ENCODE measurements at regions not wholly inside any gene's neighbourhood (a gene's known extent, or its start where the extent isn't known, plus 50 kb on each side); places are given as distances from the start of the nearest gene placed in this dataset.
A peak's percentile ranks its signal among the peaks of the same experiment; 100 is the strongest.

DNA sequence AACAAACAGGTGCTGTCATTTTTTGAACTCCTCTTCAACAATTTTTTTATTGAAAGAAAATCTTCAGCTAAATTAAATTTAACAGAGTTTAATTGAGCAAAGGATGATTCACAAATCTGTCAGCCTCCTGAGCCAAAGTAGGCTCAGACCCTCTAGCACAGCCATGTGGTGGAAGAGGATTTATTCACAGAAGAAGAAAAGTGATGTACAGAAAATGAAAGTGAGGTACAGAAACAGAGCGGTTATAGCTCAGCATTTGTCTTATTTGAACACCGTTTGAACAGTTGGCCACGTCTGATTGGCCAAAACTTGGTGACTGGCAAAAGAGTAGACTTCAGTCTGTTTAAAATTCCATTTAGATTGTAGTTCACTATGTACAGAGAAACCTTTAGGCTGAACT lies 217.3 kb downstream of the SPANXN1 start:
- Histone ChIP-seq H3K27me3 (no peaks in the 10 kb centered on the region), H3K4me1 (ENCODE audit: low read depth) (no peaks in the 10 kb centered on the region), H3K27ac (no peak overlapping the region), H3K9me3 (ENCODE audit: low read depth) (no peaks in the 10 kb centered on the region), H3K36me3 (no peaks in the 10 kb centered on the region), H3K4me3 (no peak overlapping the region)
- TF ChIP-seq, protein P1, sequence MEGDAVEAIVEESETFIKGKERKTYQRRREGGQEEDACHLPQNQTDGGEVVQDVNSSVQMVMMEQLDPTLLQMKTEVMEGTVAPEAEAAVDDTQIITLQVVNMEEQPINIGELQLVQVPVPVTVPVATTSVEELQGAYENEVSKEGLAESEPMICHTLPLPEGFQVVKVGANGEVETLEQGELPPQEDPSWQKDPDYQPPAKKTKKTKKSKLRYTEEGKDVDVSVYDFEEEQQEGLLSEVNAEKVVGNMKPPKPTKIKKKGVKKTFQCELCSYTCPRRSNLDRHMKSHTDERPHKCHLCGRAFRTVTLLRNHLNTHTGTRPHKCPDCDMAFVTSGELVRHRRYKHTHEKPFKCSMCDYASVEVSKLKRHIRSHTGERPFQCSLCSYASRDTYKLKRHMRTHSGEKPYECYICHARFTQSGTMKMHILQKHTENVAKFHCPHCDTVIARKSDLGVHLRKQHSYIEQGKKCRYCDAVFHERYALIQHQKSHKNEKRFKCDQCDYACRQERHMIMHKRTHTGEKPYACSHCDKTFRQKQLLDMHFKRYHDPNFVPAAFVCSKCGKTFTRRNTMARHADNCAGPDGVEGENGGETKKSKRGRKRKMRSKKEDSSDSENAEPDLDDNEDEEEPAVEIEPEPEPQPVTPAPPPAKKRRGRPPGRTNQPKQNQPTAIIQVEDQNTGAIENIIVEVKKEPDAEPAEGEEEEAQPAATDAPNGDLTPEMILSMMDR (IDR thresholded peaks at IDR 0.05; ENCODE audit: low read depth, low read length): no peak
- no peak for DNase-seq (ENCODE audit: low read depth in 1 of 2, low spot score in 1 of 2)

DNA sequence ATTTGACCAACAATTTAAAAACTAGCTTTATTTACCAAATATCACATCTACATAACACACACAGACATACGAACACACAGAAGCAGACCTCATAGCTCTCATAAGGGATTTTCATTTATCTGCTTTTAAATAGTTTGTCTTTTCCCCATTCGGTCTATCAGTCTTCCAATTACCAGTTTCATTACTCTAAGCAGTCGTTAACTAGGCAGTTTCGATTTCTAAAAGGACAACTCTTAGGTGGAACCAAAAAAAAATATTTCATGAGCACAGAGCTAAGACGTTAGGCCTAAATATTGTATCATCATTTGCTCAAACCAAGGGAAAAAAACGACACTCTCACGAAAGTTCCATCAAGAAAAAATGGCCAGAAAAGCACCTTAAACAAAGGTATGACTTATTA lies 228.4 kb downstream of the SPANXN1 start:
- no peaks in the 10 kb centered on the region for H3K27me3 ChIP-seq
- no peaks in the 10 kb centered on the region for H3K4me1 ChIP-seq (ENCODE audit: low read depth)
- H3K27ac ChIP-seq: no peak overlapping the region
- H3K4me3 ChIP-seq: no peak overlapping the region
- no peaks in the 10 kb centered on the region for H3K9me3 ChIP-seq (ENCODE audit: low read depth)
- no peaks in the 10 kb centered on the region for H3K36me3 ChIP-seq
- DNase-seq (ENCODE audit: low read depth in 1 of 2, low spot score in 1 of 2): no peak
- TF ChIP-seq, protein P1 (IDR thresholded peaks at IDR 0.05; ENCODE audit: low read depth, low read length): no peak

DNA sequence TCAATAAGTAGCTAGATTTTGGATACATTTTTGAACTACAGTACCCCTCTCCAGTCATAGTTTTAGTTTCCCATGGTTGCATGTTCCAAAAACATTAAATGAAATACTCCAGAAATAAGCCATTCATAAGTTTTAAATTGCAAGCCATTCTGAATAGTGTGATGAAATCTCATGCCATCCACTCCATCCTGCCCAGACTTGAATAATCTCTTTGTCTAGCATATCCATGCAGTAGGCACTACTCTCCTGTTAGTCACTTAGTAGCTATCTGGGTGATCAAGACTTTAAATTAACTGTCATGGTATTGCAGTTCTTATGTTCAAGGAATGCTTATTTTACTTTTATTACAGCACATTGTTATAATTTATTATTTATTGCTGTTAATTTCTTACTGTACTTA lies 237.4 kb downstream of the SPANXN1 start:
- Histone ChIP-seq H3K4me1 (ENCODE audit: low read depth) (no peaks in the 10 kb centered on the region), H3K36me3 (no peaks in the 10 kb centered on the region), H3K9me3 (ENCODE audit: low read depth) (no peaks in the 10 kb centered on the region), H3K27ac (no peak overlapping the region), H3K4me3 (no peak overlapping the region), H3K27me3 (no peaks in the 10 kb centered on the region)
- DNase-seq (ENCODE audit: low read depth in 1 of 2, low spot score in 1 of 2): no peak
- TF ChIP-seq, protein P1 (IDR thresholded peaks at IDR 0.05; ENCODE audit: low read depth, low read length): no peak

DNA sequence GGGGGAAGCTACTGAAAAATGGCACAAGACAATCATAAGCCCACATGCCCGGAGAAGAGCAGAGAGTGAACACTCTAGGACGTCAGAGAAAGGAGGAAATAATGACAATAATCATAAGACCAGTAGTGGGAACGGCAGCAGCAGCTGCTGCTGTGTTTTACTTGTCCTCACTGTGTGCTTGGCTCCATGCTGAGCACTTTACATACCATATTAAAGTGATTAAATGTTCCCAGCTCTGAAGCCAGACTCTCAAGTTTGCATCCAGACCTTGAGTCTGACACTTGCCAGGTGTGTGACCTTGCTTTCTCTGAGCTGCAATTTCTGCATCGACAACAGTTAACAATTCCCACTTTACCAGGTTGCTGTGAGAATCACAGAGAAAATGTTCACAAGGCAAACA lies 255.4 kb downstream of the SPANXN1 start:
- Histone ChIP-seq H3K9me3 (ENCODE audit: low read depth) (no peaks in the 10 kb centered on the region), H3K4me3 (no peak overlapping the region), H3K4me1 (ENCODE audit: low read depth) (no peaks in the 10 kb centered on the region), H3K27me3 (no peaks in the 10 kb centered on the region), H3K36me3 (no peaks in the 10 kb centered on the region), H3K27ac (no peak overlapping the region)
- TF ChIP-seq, protein P1 (IDR thresholded peaks at IDR 0.05; ENCODE audit: low read depth, low read length): no peak
- no peak for DNase-seq (ENCODE audit: low read depth in 1 of 2, low spot score in 1 of 2)

DNA sequence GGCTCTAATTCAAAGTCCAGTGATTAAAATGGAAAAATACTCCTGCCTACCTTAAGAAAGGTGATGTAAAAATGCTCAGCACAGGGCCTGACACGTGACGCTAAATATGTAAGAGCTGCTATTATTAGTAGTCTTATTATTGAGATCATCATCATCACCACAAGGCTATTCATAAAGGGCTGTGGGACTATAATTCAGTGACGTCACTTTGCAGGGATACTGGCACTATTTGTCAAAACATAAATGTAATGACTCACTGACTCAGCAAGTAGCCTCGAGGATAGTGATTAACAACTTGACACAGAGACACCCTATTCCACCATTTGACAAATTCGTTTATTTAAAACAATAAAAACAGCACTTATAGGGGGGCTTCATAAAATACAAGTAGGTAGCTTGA lies 258.9 kb downstream of the SPANXN1 start:
- H3K4me3 ChIP-seq: no peak overlapping the region
- TF ChIP-seq, protein P1 (IDR thresholded peaks at IDR 0.05; ENCODE audit: low read depth, low read length): no peak
- H3K36me3 ChIP-seq: no peaks in the 10 kb centered on the region
- no peak for DNase-seq (ENCODE audit: low read depth in 1 of 2, low spot score in 1 of 2)
- no peak overlapping the region for H3K27ac ChIP-seq
- H3K9me3 ChIP-seq (ENCODE audit: low read depth): no peaks in the 10 kb centered on the region
- H3K4me1 ChIP-seq (ENCODE audit: low read depth): no peaks in the 10 kb centered on the region
- H3K27me3 ChIP-seq: no peaks in the 10 kb centered on the region

DNA sequence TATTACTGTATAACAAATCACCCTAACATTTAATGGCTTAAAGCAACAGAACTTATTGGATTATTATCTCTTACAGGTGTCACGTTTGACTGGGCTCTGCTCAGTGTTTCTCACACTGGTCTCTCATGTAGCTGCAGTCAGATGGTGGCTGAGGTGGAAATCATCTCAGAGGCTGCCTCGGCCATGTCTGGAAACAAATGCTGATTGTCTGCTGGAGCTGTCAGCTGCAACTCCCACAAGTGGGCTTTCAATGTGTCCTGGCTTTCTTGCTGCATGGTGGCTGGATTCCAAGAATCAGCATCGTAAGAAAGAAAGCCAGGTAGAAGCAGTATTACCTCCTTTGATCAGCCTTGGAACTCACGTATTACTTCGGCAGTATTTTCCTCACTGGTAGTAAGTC lies 277.6 kb downstream of the SPANXN1 start:
- peak in 1 of 2 donors; percentile 0 for DNase-seq (ENCODE audit: low read depth in 1 of 2, low spot score in 1 of 2)
- TF ChIP-seq, protein P1 (IDR thresholded peaks at IDR 0.05; ENCODE audit: low read depth, low read length): no peak
- Histone ChIP-seq H3K4me1 (ENCODE audit: low read depth) (no peaks in the 10 kb centered on the region), H3K27ac (no peak overlapping the region), H3K4me3 (no peak overlapping the region), H3K27me3 (no peaks in the 10 kb centered on the region), H3K36me3 (no peaks in the 10 kb centered on the region), H3K9me3 (ENCODE audit: low read depth) (no peaks in the 10 kb centered on the region)

Measured in cardiac muscle cell (in vitro differentiated cells and primary cell).